Liver (tissue), 3 donors: ENCODE measurements at regions not wholly inside any gene's neighbourhood (a gene's known extent, or its start where the extent isn't known, plus 50 kb on each side); places are given as distances from the start of the nearest gene placed in this dataset.

Source experiments
- FOXA1 ChIP-seq: IDR thresholded peaks from 2 replicates; pipeline ENCODE4 v1.6.1; 2016; ENCODE audit warnings: antibody characterized with exemption
- GABPA ChIP-seq, 2 donors: IDR thresholded peaks in 1 of 2; conservative IDR thresholded peaks in 1 of 2; 2 replicates each; pipeline ENCODE4 v1.6.1; 2016; ENCODE audit warnings: antibody characterized with exemption in 2 of 2, mild to moderate bottlenecking in 1 of 2, moderate library complexity in 1 of 2
- JUND ChIP-seq, 2 donors: IDR thresholded peaks; 2 replicates each; pipeline ENCODE4 v1.6.1; 2016; ENCODE audit warnings: antibody characterized with exemption in 2 of 2
- RAD21 ChIP-seq, 2 donors: IDR thresholded peaks; 2 replicates each; pipeline ENCODE4 v1.6.1; 2016; ENCODE audit warnings: antibody characterized with exemption in 2 of 2, mild to moderate bottlenecking in 2 of 2
- TAF1 ChIP-seq: conservative IDR thresholded peaks from 2 replicates; pipeline ENCODE4 v1.6.1; 2016; ENCODE audit warnings: antibody characterized with exemption, mild to moderate bottlenecking
- YY1 ChIP-seq: IDR thresholded peaks from 2 replicates; pipeline ENCODE4 v1.6.1; 2016; ENCODE audit warnings: antibody characterized with exemption, mild to moderate bottlenecking
- TF ChIP-seq, protein P1 (sequence below): fragments of 150-350 bp; IDR thresholded peaks from 2 replicates; pipeline ENCODE4 v1.5.1; 2017; ENCODE audit warnings: improper control_type of control experiment, low read depth, low read length; ENCODE audit not compliant: missing input control
- TF ChIP-seq, protein P2 (sequence below): IDR thresholded peaks from 2 replicates; pipeline ENCODE4 v1.6.1; 2016; ENCODE audit warnings: antibody characterized with exemption
- TF ChIP-seq, protein P3 (sequence below): IDR thresholded peaks from 2 replicates; pipeline ENCODE4 v1.6.1; 2016; ENCODE audit warnings: antibody characterized with exemption, mild to moderate bottlenecking
- TF ChIP-seq, protein P4 (sequence below): IDR thresholded peaks from 2 replicates; pipeline ENCODE4 v1.6.1; 2016; ENCODE audit warnings: antibody characterized with exemption
- donor health status: healthy.
- donor health status: healthy.

DNA sequence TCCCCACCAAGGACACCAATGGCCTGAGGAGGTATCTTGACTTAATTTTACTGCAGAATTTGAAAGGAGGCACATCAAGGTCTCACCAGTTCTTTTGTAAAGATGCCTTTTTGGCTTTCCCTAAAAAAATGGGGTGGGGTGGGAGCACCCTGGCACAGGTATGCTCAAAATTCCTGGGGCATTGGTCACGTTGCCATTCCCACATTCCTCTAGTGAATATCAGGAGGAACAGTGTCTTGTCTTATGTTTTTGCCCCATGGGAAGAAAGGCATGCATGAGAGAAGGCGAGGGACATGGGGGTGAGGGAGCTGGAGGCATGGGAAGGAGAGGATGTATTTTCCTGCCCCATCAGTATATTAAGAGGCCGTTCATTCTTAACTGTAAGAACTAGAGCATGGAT lies 275.3 kb downstream of the CMPK2 start:
- TF ChIP-seq, protein P1, sequence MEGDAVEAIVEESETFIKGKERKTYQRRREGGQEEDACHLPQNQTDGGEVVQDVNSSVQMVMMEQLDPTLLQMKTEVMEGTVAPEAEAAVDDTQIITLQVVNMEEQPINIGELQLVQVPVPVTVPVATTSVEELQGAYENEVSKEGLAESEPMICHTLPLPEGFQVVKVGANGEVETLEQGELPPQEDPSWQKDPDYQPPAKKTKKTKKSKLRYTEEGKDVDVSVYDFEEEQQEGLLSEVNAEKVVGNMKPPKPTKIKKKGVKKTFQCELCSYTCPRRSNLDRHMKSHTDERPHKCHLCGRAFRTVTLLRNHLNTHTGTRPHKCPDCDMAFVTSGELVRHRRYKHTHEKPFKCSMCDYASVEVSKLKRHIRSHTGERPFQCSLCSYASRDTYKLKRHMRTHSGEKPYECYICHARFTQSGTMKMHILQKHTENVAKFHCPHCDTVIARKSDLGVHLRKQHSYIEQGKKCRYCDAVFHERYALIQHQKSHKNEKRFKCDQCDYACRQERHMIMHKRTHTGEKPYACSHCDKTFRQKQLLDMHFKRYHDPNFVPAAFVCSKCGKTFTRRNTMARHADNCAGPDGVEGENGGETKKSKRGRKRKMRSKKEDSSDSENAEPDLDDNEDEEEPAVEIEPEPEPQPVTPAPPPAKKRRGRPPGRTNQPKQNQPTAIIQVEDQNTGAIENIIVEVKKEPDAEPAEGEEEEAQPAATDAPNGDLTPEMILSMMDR, result no peak
- TF ChIP-seq, protein P2, sequence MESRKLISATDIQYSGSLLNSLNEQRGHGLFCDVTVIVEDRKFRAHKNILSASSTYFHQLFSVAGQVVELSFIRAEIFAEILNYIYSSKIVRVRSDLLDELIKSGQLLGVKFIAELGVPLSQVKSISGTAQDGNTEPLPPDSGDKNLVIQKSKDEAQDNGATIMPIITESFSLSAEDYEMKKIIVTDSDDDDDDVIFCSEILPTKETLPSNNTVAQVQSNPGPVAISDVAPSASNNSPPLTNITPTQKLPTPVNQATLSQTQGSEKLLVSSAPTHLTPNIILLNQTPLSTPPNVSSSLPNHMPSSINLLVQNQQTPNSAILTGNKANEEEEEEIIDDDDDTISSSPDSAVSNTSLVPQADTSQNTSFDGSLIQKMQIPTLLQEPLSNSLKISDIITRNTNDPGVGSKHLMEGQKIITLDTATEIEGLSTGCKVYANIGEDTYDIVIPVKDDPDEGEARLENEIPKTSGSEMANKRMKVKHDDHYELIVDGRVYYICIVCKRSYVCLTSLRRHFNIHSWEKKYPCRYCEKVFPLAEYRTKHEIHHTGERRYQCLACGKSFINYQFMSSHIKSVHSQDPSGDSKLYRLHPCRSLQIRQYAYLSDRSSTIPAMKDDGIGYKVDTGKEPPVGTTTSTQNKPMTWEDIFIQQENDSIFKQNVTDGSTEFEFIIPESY, result no peak
- no peak for TF ChIP-seq GABPA (IDR thresholded peaks at IDR 0.05 in 1 of 2, conservative IDR thresholded peaks at IDR 0.05 in 1 of 2)
- no peak for TF ChIP-seq TAF1
- TF ChIP-seq FOXA1, result no peak
- TF ChIP-seq YY1, result no peak
- TF ChIP-seq, protein P3, sequence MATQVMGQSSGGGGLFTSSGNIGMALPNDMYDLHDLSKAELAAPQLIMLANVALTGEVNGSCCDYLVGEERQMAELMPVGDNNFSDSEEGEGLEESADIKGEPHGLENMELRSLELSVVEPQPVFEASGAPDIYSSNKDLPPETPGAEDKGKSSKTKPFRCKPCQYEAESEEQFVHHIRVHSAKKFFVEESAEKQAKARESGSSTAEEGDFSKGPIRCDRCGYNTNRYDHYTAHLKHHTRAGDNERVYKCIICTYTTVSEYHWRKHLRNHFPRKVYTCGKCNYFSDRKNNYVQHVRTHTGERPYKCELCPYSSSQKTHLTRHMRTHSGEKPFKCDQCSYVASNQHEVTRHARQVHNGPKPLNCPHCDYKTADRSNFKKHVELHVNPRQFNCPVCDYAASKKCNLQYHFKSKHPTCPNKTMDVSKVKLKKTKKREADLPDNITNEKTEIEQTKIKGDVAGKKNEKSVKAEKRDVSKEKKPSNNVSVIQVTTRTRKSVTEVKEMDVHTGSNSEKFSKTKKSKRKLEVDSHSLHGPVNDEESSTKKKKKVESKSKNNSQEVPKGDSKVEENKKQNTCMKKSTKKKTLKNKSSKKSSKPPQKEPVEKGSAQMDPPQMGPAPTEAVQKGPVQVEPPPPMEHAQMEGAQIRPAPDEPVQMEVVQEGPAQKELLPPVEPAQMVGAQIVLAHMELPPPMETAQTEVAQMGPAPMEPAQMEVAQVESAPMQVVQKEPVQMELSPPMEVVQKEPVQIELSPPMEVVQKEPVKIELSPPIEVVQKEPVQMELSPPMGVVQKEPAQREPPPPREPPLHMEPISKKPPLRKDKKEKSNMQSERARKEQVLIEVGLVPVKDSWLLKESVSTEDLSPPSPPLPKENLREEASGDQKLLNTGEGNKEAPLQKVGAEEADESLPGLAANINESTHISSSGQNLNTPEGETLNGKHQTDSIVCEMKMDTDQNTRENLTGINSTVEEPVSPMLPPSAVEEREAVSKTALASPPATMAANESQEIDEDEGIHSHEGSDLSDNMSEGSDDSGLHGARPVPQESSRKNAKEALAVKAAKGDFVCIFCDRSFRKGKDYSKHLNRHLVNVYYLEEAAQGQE, result no peak
- TF ChIP-seq JUND (IDR thresholded peaks at IDR 0.05), result no peak
- TF ChIP-seq, protein P4, sequence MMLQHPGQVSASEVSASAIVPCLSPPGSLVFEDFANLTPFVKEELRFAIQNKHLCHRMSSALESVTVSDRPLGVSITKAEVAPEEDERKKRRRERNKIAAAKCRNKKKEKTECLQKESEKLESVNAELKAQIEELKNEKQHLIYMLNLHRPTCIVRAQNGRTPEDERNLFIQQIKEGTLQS, result no peak
- TF ChIP-seq RAD21 (IDR thresholded peaks at IDR 0.05), result no peak
